ENCODE measurements at regions not wholly inside any gene's neighbourhood (a gene's known extent, or its start where the extent isn't known, plus 50 kb on each side); places are given as distances from the start of the nearest gene placed in this dataset.

DNA sequence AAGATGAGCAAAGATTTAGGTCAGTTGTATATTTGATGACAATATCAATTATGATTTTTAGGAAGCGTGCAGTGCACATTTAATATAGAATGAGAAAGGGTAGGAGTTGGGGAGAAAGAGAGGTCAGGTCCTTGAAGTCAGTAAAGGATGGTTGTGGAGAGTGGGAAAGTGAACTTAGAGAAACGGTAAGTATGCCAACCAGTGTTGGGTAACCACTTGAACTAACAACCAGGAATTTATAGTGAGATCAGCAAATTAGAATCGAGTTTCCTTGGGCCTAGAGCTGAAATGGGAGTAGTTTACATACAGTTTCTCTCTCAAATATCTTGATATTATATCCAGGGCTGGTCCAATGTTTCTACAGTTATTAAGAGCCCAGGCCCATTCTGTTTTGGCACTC, 188.5 kb upstream of the RBMS3 start:
- Histone ChIP-seq H3K27me3 (no peaks in the 10 kb centered on the region), H3K4me3 (ENCODE audit: low read depth in 1 of 2, low read length in 1 of 2) (no peak overlapping the region), H3K4me1 (ENCODE audit: control insufficient read depth in 1 of 2, insufficient read depth in 1 of 2, low read depth in 1 of 2, low read length in 1 of 2) (no peaks in the 10 kb centered on the region), H3K9me3 (no peaks in the 10 kb centered on the region), H3K27ac (no peak overlapping the region), H3K36me3 (no peaks in the 10 kb centered on the region)
- TF ChIP-seq CTCF (IDR thresholded peaks at IDR 0.05): no peak

- Histone ChIP-seq H3K27me3 (no peaks in the 10 kb centered on the region), H3K4me3 (ENCODE audit: low read depth in 1 of 2, low read length in 1 of 2) (no peak overlapping the region), H3K27ac (no peak overlapping the region), H3K36me3 (no peaks in the 10 kb centered on the region), H3K9me3 (no peaks in the 10 kb centered on the region), H3K4me1 (ENCODE audit: control insufficient read depth in 1 of 2, insufficient read depth in 1 of 2, low read depth in 1 of 2, low read length in 1 of 2) (no peaks in the 10 kb centered on the region)
- TF ChIP-seq CTCF (IDR thresholded peaks at IDR 0.05): no peak
Observed at GRCh38 chr3:29099296-29099695, 181.6 kb upstream of the RBMS3 start.

GRCh38 chr3:29099775-29100174, 181.1 kb upstream of the RBMS3 start:
- Histone ChIP-seq H3K27ac (no peak overlapping the region), H3K4me3 (ENCODE audit: low read depth in 1 of 2, low read length in 1 of 2) (no peak overlapping the region), H3K9me3 (no peaks in the 10 kb centered on the region), H3K36me3 (no peaks in the 10 kb centered on the region), H3K27me3 (no peaks in the 10 kb centered on the region), H3K4me1 (ENCODE audit: control insufficient read depth in 1 of 2, insufficient read depth in 1 of 2, low read depth in 1 of 2, low read length in 1 of 2) (no peaks in the 10 kb centered on the region)
- no peak for TF ChIP-seq CTCF (IDR thresholded peaks at IDR 0.05)

DNA sequence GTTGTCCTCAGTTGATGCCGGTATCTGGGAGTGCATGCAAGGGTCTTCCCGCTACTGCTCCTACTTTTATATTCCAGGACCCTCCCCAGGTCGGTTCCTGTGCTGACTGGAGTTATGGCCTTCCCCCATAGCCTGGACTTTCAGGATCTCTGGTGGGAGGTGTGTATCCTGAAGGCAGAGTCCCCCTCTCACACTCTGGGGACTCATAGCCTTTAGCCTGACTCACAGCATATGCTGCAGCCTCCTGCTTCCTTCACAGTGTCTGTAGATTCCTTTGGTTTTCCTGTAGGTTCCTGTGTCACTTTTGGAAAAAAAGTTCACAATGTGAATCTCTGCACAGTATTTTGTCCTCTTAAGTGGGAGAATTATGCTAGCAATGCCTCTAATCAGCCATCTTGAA, 180.6 kb upstream of the RBMS3 start:
- no peaks in the 10 kb centered on the region for H3K27me3 ChIP-seq
- H3K4me1 ChIP-seq (ENCODE audit: control insufficient read depth in 1 of 2, insufficient read depth in 1 of 2, low read depth in 1 of 2, low read length in 1 of 2): no peaks in the 10 kb centered on the region
- H3K36me3 ChIP-seq: no peaks in the 10 kb centered on the region
- H3K9me3 ChIP-seq: no peaks in the 10 kb centered on the region
- no peak overlapping the region for H3K4me3 ChIP-seq (ENCODE audit: low read depth in 1 of 2, low read length in 1 of 2)
- no peak for TF ChIP-seq CTCF (IDR thresholded peaks at IDR 0.05)
- H3K27ac ChIP-seq: no peak overlapping the region

- H3K27ac ChIP-seq: no peak overlapping the region
- no peak overlapping the region for H3K4me3 ChIP-seq (ENCODE audit: low read depth in 1 of 2, low read length in 1 of 2)
- H3K4me1 ChIP-seq (ENCODE audit: control insufficient read depth in 1 of 2, insufficient read depth in 1 of 2, low read depth in 1 of 2, low read length in 1 of 2): no peaks in the 10 kb centered on the region
- no peak for TF ChIP-seq CTCF (IDR thresholded peaks at IDR 0.05)
- H3K9me3 ChIP-seq: no peaks in the 10 kb centered on the region
- H3K36me3 ChIP-seq: no peaks in the 10 kb centered on the region
- H3K27me3 ChIP-seq: no peaks in the 10 kb centered on the region
Observed at GRCh38 chr3:29128001-29128400, 152.9 kb upstream of the RBMS3 start.

DNA sequence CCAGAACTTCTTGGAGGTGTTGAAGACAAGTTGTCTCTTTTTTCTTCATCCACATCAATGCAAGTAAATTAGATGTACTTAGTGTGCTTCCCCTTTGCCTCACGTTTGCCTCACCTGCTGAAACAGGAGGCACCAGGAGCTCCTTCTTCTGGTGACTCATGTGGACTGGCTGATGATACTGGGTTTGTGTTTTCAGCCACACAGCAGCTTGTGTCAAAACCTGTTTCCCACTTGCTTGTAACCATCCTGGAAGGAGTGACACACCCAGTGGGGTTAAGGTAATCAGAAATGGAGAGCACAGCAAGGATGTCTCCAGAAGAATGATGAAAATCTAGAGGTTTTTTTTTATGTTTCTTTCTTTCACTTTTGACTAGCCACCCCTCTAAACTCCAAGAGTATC, 143.3 kb upstream of the RBMS3 start:
- Histone ChIP-seq H3K4me1 (ENCODE audit: control insufficient read depth in 1 of 2, insufficient read depth in 1 of 2, low read depth in 1 of 2, low read length in 1 of 2) (peaks cover 8 to 24% of the 10 kb centered on the region in 2 experiments), H3K27me3 (no peaks in the 10 kb centered on the region), H3K27ac (no peak overlapping the region), H3K9me3 (no peaks in the 10 kb centered on the region), H3K4me3 (ENCODE audit: low read depth in 1 of 2, low read length in 1 of 2) (no peak overlapping the region), H3K36me3 (no peaks in the 10 kb centered on the region)
- no peak for TF ChIP-seq CTCF (IDR thresholded peaks at IDR 0.05)
